ENCODE measurements at regions not wholly inside any gene's neighbourhood (a gene's known extent, or its start where the extent isn't known, plus 50 kb on each side); places are given as distances from the start of the nearest gene placed in this dataset.

DNA sequence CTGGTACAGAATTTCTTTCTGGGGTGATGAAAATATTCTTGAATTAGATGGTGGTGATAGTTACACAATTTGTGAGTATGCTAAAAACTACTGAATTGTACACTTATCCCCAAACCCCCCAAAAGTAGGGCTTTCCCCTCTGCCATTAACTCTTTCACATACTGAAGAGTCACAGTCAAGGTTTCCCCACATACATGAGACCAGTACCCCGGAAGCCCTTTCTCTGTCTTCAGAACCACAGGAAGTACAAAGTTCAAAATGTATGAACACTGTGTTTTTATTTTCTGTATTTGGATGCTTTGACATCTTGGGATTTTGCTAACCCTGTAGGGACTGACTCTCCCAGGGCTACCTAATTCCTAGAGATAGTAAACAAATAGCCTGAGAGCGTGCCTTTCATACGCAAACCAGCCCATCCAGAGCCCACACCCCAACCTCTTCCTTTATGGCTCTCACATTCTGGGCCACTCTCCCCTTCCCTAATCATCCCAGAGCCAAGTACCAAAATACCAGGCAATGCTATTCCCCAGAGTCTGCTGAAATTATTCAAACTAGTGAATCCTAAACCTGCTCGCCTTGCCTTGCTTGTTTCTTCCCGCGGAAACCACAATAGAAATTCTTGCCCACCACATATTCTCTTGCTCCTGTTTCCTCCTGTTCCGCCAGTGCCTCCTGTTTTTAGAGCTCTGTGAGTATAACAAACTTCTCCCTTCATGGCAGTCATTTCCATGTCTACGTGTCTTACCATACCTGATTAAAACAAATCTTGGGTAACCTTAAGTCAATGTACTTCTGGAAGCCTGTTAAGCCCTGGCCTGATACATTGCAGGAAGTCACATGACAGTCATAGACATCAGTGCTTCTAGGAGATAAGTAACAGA, 524.8 kb downstream of the FUT8 start:
- H3K79me2 ChIP-seq (ENCODE audit: control insufficient read depth, insufficient read depth, low read length), result no peaks in the 10 kb centered on the region
- H2BK5ac ChIP-seq (ENCODE audit: low read length), result no peak overlapping the region
- no peaks in the 10 kb centered on the region for H3K36me3 ChIP-seq (ENCODE audit: control insufficient read depth, insufficient read depth, low read length)
- H3K56ac ChIP-seq (ENCODE audit: low read length), result no peak overlapping the region
- H3K27me3 ChIP-seq (ENCODE audit: insufficient read depth, low read length, poor library complexity), result no peaks in the 10 kb centered on the region
- no peaks in the 10 kb centered on the region for H3K79me1 ChIP-seq (ENCODE audit: low read length)
- no peak overlapping the region for H3K4me2 ChIP-seq (ENCODE audit: low read length)
- no peak overlapping the region for H2BK120ac ChIP-seq (ENCODE audit: low read depth, low read length)
- no peak overlapping the region for H4K8ac ChIP-seq (ENCODE audit: low read depth, low read length)
- H3K9ac ChIP-seq (ENCODE audit: low read length), result no peak overlapping the region
- WGBS (ENCODE audit: extremely low coverage, insufficient coverage, low lambda C conversion rate), result no CpG with 5 or more reads among the region's 8 CpGs
- no peak overlapping the region for H3K4me3 ChIP-seq (ENCODE audit: low read length)
- no peak overlapping the region for H3K23ac ChIP-seq (ENCODE audit: low read length)
- no peak overlapping the region for H3K27ac ChIP-seq (ENCODE audit: low read depth, low read length)
- H2BK15ac ChIP-seq (replicated peaks; ENCODE audit: low read depth), result no peak overlapping the region
- DNase-seq, result no peak
- H3K4ac ChIP-seq (ENCODE audit: low read depth, low read length), result no peak overlapping the region
- H4K5ac ChIP-seq (ENCODE audit: low read length), result no peak overlapping the region
- no peaks in the 10 kb centered on the region for H3K4me1 ChIP-seq (ENCODE audit: control insufficient read depth, low read depth, low read length)
- H2AK5ac ChIP-seq (ENCODE audit: low read length), result no peak overlapping the region
- no peak overlapping the region for H3K18ac ChIP-seq (ENCODE audit: low read length)

DNA sequence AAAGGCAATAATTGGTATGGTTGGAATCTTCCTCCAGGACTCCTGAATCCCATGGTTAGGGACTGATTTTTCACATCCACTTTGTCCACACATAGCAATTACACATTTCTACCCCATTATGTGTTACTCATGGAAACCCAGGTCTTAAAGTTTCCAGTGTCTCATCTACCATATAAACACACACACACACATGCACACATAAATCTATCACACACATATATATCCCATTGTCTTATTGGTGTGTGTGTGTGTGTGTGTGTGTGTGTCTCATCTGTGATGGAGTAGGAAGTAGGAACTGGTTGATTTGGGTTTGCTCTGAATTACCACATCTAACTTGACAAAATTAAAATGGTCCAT, 525.4 kb downstream of the FUT8 start:
- no peak for DNase-seq
- H3K4ac ChIP-seq (ENCODE audit: low read depth, low read length), result no peak overlapping the region
- H3K79me1 ChIP-seq (ENCODE audit: low read length), result no peaks in the 10 kb centered on the region
- no peak overlapping the region for H2BK15ac ChIP-seq (replicated peaks; ENCODE audit: low read depth)
- H3K4me1 ChIP-seq (ENCODE audit: control insufficient read depth, low read depth, low read length), result no peaks in the 10 kb centered on the region
- no peak overlapping the region for H3K56ac ChIP-seq (ENCODE audit: low read length)
- no peaks in the 10 kb centered on the region for H3K36me3 ChIP-seq (ENCODE audit: control insufficient read depth, insufficient read depth, low read length)
- H4K8ac ChIP-seq (ENCODE audit: low read depth, low read length), result no peak overlapping the region
- no peak overlapping the region for H3K4me3 ChIP-seq (ENCODE audit: low read length)
- H3K18ac ChIP-seq (ENCODE audit: low read length), result no peak overlapping the region
- no peak overlapping the region for H3K23ac ChIP-seq (ENCODE audit: low read length)
- H3K4me2 ChIP-seq (ENCODE audit: low read length), result no peak overlapping the region
- no peaks in the 10 kb centered on the region for H3K27me3 ChIP-seq (ENCODE audit: insufficient read depth, low read length, poor library complexity)
- H3K27ac ChIP-seq (ENCODE audit: low read depth, low read length), result no peak overlapping the region
- no peak overlapping the region for H4K5ac ChIP-seq (ENCODE audit: low read length)
- H2BK120ac ChIP-seq (ENCODE audit: low read depth, low read length), result no peak overlapping the region
- H2BK5ac ChIP-seq (ENCODE audit: low read length), result no peak overlapping the region
- H3K9ac ChIP-seq (ENCODE audit: low read length), result no peak overlapping the region
- H3K79me2 ChIP-seq (ENCODE audit: control insufficient read depth, insufficient read depth, low read length), result no peaks in the 10 kb centered on the region
- no peak overlapping the region for H2AK5ac ChIP-seq (ENCODE audit: low read length)

- Histone ChIP-seq H2BK5ac (ENCODE audit: low read length) (no peak overlapping the region), H2BK15ac (replicated peaks; ENCODE audit: low read depth) (no peak overlapping the region), H3K4ac (ENCODE audit: low read depth, low read length) (no peak overlapping the region), H3K9ac (ENCODE audit: low read length) (no peak overlapping the region), H3K4me1 (ENCODE audit: control insufficient read depth, low read depth, low read length) (no peaks in the 10 kb centered on the region), H3K79me2 (ENCODE audit: control insufficient read depth, insufficient read depth, low read length) (no peaks in the 10 kb centered on the region), H3K18ac (ENCODE audit: low read length) (no peak overlapping the region), H2AK5ac (ENCODE audit: low read length) (no peak overlapping the region), H3K79me1 (ENCODE audit: low read length) (no peaks in the 10 kb centered on the region), H3K23ac (ENCODE audit: low read length) (no peak overlapping the region), H3K56ac (ENCODE audit: low read length) (no peak overlapping the region), H2BK120ac (ENCODE audit: low read depth, low read length) (no peak overlapping the region), H3K36me3 (ENCODE audit: control insufficient read depth, insufficient read depth, low read length) (no peaks in the 10 kb centered on the region), H3K4me3 (ENCODE audit: low read length) (no peak overlapping the region), H3K4me2 (ENCODE audit: low read length) (no peak overlapping the region), H4K8ac (ENCODE audit: low read depth, low read length) (no peak overlapping the region), H3K27me3 (ENCODE audit: insufficient read depth, low read length, poor library complexity) (no peaks in the 10 kb centered on the region), H4K5ac (ENCODE audit: low read length) (no peak overlapping the region), H3K27ac (ENCODE audit: low read depth, low read length) (no peak overlapping the region)
- no peak for DNase-seq
- WGBS (ENCODE audit: extremely low coverage, insufficient coverage, low lambda C conversion rate), result no CpG with 5 or more reads among the region's 2 CpGs
These were observed 526.2 kb downstream of the FUT8 start for GRCh38 chr14:65938738-65939137.

- no peak overlapping the region for H3K4me3 ChIP-seq (ENCODE audit: low read length)
- no peak overlapping the region for H2BK5ac ChIP-seq (ENCODE audit: low read length)
- no peak overlapping the region for H2BK120ac ChIP-seq (ENCODE audit: low read depth, low read length)
- no CpG with 5 or more reads among the region's 1 CpG for WGBS (ENCODE audit: extremely low coverage, insufficient coverage, low lambda C conversion rate)
- H3K27me3 ChIP-seq (ENCODE audit: insufficient read depth, low read length, poor library complexity), result no peaks in the 10 kb centered on the region
- H4K8ac ChIP-seq (ENCODE audit: low read depth, low read length), result no peak overlapping the region
- H3K9ac ChIP-seq (ENCODE audit: low read length), result no peak overlapping the region
- no peak overlapping the region for H3K27ac ChIP-seq (ENCODE audit: low read depth, low read length)
- H3K79me2 ChIP-seq (ENCODE audit: control insufficient read depth, insufficient read depth, low read length), result no peaks in the 10 kb centered on the region
- H3K36me3 ChIP-seq (ENCODE audit: control insufficient read depth, insufficient read depth, low read length), result no peaks in the 10 kb centered on the region
- no peak overlapping the region for H3K4ac ChIP-seq (ENCODE audit: low read depth, low read length)
- H3K79me1 ChIP-seq (ENCODE audit: low read length), result no peaks in the 10 kb centered on the region
- H3K56ac ChIP-seq (ENCODE audit: low read length), result no peak overlapping the region
- no peak overlapping the region for H3K4me2 ChIP-seq (ENCODE audit: low read length)
- H3K18ac ChIP-seq (ENCODE audit: low read length), result no peak overlapping the region
- no peak overlapping the region for H3K23ac ChIP-seq (ENCODE audit: low read length)
- no peak overlapping the region for H2AK5ac ChIP-seq (ENCODE audit: low read length)
- DNase-seq, result no peak
- no peak overlapping the region for H4K5ac ChIP-seq (ENCODE audit: low read length)
- no peak overlapping the region for H2BK15ac ChIP-seq (replicated peaks; ENCODE audit: low read depth)
- H3K4me1 ChIP-seq (ENCODE audit: control insufficient read depth, low read depth, low read length), result no peaks in the 10 kb centered on the region
These were observed 526.7 kb downstream of the FUT8 start for GRCh38 chr14:65939184-65939583.

DNA sequence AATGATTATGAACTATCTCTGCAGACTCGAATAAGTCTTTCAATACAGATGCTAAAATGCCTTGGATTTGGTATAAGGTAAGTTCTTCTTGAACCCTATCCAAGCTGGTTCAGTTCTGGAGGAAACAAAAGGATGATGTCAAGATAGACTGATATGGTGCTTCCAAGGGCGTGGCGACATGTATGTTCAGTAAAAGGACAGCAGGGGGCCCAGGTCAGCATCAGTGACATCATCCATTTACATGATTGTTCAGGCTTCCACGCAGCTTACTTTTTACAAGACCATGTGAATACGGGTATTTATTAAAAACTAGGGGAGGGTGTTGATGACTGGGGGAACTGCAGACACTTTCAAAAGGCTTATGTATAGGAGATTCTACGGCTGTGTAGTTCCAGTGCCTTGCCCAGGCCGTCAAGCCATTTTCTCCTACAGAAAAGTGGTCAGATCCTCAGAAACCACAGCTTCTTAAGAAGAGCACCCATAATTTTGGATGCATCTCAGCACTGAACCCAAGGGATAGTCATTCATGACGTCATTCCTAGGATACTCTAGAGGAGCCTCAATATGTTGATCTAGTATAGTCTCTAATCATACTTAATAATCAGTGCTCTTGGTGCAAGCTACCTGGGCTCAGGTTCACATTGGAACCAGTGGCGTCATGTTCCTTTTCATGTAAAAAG, 527.7 kb downstream of the FUT8 start:
- Histone ChIP-seq H3K18ac (ENCODE audit: low read length) (no peak overlapping the region), H2BK5ac (ENCODE audit: low read length) (no peak overlapping the region), H3K27ac (ENCODE audit: low read depth, low read length) (no peak overlapping the region), H3K56ac (ENCODE audit: low read length) (no peak overlapping the region), H3K79me2 (ENCODE audit: control insufficient read depth, insufficient read depth, low read length) (no peaks in the 10 kb centered on the region), H3K9ac (ENCODE audit: low read length) (no peak overlapping the region), H3K4me3 (ENCODE audit: low read length) (no peak overlapping the region), H3K4me2 (ENCODE audit: low read length) (no peak overlapping the region), H3K27me3 (ENCODE audit: insufficient read depth, low read length, poor library complexity) (no peaks in the 10 kb centered on the region), H3K36me3 (ENCODE audit: control insufficient read depth, insufficient read depth, low read length) (no peaks in the 10 kb centered on the region), H4K8ac (ENCODE audit: low read depth, low read length) (no peak overlapping the region), H3K23ac (ENCODE audit: low read length) (no peak overlapping the region), H4K5ac (ENCODE audit: low read length) (no peak overlapping the region), H3K4ac (ENCODE audit: low read depth, low read length) (no peak overlapping the region), H2BK120ac (ENCODE audit: low read depth, low read length) (no peak overlapping the region), H3K79me1 (ENCODE audit: low read length) (no peaks in the 10 kb centered on the region), H2AK5ac (ENCODE audit: low read length) (no peak overlapping the region), H3K4me1 (ENCODE audit: control insufficient read depth, low read depth, low read length) (no peaks in the 10 kb centered on the region), H2BK15ac (replicated peaks; ENCODE audit: low read depth) (peak overlapping the region; percentile 4)
- DNase-seq, result peak; percentile 55
- no CpG with 5 or more reads among the region's 9 CpGs for WGBS (ENCODE audit: extremely low coverage, insufficient coverage, low lambda C conversion rate)

Measured in mesendoderm (in vitro differentiated cells).